Liver (tissue), 3 donors: ENCODE measurements at regions not wholly inside any gene's neighbourhood (a gene's known extent, or its start where the extent isn't known, plus 50 kb on each side); places are given as distances from the start of the nearest gene placed in this dataset.

ENCODE experiments used
- CTCF ChIP-seq: fragments of 150-350 bp; IDR thresholded peaks from 2 replicates; pipeline ENCODE4 v1.5.1; 2017; ENCODE audit warnings: improper control_type of control experiment, low read depth, low read length; ENCODE audit not compliant: missing input control
- FOXA1 ChIP-seq: IDR thresholded peaks from 2 replicates; pipeline ENCODE4 v1.6.1; 2016; ENCODE audit warnings: antibody characterized with exemption
- GABPA ChIP-seq, 2 donors: IDR thresholded peaks in 1 of 2; conservative IDR thresholded peaks in 1 of 2; 2 replicates each; pipeline ENCODE4 v1.6.1; 2016; ENCODE audit warnings: antibody characterized with exemption in 2 of 2, mild to moderate bottlenecking in 1 of 2, moderate library complexity in 1 of 2
- JUND ChIP-seq, 2 donors: IDR thresholded peaks; 2 replicates each; pipeline ENCODE4 v1.6.1; 2016; ENCODE audit warnings: antibody characterized with exemption in 2 of 2
- RAD21 ChIP-seq, 2 donors: IDR thresholded peaks; 2 replicates each; pipeline ENCODE4 v1.6.1; 2016; ENCODE audit warnings: antibody characterized with exemption in 2 of 2, mild to moderate bottlenecking in 2 of 2
- SP1 ChIP-seq: IDR thresholded peaks from 2 replicates; pipeline ENCODE4 v1.6.1; 2018; ENCODE audit warnings: antibody characterized with exemption, mild to moderate bottlenecking
- TAF1 ChIP-seq: conservative IDR thresholded peaks from 2 replicates; pipeline ENCODE4 v1.6.1; 2016; ENCODE audit warnings: antibody characterized with exemption, mild to moderate bottlenecking
- YY1 ChIP-seq: IDR thresholded peaks from 2 replicates; pipeline ENCODE4 v1.6.1; 2016; ENCODE audit warnings: antibody characterized with exemption, mild to moderate bottlenecking
- TF ChIP-seq, protein P1 (sequence below): IDR thresholded peaks from 2 replicates; pipeline ENCODE4 v1.6.1; 2016; ENCODE audit warnings: antibody characterized with exemption
- TF ChIP-seq, protein P2 (sequence below): IDR thresholded peaks from 2 replicates; pipeline ENCODE4 v1.6.1; 2016; ENCODE audit warnings: antibody characterized with exemption, mild to moderate bottlenecking
- TF ChIP-seq, protein P3 (sequence below): IDR thresholded peaks from 2 replicates; pipeline ENCODE4 v1.6.1; 2016; ENCODE audit warnings: antibody characterized with exemption
- TF ChIP-seq, protein P4 (sequence below): IDR thresholded peaks from 2 replicates; pipeline ENCODE4 v1.6.1; 2016; ENCODE audit warnings: antibody characterized with exemption
- donor health status: healthy.
- donor health status: healthy.

- TF ChIP-seq, protein P1, sequence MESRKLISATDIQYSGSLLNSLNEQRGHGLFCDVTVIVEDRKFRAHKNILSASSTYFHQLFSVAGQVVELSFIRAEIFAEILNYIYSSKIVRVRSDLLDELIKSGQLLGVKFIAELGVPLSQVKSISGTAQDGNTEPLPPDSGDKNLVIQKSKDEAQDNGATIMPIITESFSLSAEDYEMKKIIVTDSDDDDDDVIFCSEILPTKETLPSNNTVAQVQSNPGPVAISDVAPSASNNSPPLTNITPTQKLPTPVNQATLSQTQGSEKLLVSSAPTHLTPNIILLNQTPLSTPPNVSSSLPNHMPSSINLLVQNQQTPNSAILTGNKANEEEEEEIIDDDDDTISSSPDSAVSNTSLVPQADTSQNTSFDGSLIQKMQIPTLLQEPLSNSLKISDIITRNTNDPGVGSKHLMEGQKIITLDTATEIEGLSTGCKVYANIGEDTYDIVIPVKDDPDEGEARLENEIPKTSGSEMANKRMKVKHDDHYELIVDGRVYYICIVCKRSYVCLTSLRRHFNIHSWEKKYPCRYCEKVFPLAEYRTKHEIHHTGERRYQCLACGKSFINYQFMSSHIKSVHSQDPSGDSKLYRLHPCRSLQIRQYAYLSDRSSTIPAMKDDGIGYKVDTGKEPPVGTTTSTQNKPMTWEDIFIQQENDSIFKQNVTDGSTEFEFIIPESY = no peak
- TF ChIP-seq CTCF (no peak), TAF1 (no peak), GABPA (IDR thresholded peaks at IDR 0.05 in 1 of 2, conservative IDR thresholded peaks at IDR 0.05 in 1 of 2) (no peak), SP1 (no peak), JUND (IDR thresholded peaks at IDR 0.05) (no peak), FOXA1 (no peak), RAD21 (IDR thresholded peaks at IDR 0.05) (no peak), YY1 (no peak)
- TF ChIP-seq, protein P2, sequence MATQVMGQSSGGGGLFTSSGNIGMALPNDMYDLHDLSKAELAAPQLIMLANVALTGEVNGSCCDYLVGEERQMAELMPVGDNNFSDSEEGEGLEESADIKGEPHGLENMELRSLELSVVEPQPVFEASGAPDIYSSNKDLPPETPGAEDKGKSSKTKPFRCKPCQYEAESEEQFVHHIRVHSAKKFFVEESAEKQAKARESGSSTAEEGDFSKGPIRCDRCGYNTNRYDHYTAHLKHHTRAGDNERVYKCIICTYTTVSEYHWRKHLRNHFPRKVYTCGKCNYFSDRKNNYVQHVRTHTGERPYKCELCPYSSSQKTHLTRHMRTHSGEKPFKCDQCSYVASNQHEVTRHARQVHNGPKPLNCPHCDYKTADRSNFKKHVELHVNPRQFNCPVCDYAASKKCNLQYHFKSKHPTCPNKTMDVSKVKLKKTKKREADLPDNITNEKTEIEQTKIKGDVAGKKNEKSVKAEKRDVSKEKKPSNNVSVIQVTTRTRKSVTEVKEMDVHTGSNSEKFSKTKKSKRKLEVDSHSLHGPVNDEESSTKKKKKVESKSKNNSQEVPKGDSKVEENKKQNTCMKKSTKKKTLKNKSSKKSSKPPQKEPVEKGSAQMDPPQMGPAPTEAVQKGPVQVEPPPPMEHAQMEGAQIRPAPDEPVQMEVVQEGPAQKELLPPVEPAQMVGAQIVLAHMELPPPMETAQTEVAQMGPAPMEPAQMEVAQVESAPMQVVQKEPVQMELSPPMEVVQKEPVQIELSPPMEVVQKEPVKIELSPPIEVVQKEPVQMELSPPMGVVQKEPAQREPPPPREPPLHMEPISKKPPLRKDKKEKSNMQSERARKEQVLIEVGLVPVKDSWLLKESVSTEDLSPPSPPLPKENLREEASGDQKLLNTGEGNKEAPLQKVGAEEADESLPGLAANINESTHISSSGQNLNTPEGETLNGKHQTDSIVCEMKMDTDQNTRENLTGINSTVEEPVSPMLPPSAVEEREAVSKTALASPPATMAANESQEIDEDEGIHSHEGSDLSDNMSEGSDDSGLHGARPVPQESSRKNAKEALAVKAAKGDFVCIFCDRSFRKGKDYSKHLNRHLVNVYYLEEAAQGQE = no peak
- TF ChIP-seq, protein P3, sequence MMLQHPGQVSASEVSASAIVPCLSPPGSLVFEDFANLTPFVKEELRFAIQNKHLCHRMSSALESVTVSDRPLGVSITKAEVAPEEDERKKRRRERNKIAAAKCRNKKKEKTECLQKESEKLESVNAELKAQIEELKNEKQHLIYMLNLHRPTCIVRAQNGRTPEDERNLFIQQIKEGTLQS = no peak
- TF ChIP-seq, protein P4, sequence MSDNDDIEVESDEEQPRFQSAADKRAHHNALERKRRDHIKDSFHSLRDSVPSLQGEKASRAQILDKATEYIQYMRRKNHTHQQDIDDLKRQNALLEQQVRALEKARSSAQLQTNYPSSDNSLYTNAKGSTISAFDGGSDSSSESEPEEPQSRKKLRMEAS = no peak
Observed at GRCh38 chr21:20313013-20313412, 685.2 kb upstream of the NCAM2 start.
